Neural progenitor cell (in vitro differentiated cells): ENCODE measurements at regions not wholly inside any gene's neighbourhood (a gene's known extent, or its start where the extent isn't known, plus 50 kb on each side); places are given as distances from the start of the nearest gene placed in this dataset.

Experiments
- EZH2phosphoT487 ChIP-seq: fragments of 200-600 bp; sonication (generic); IDR thresholded peaks from 2 replicates; pipeline ENCODE4 v1.6.1; 2017; ENCODE audit warnings: antibody characterized with exemption
- TF ChIP-seq, protein P1 (sequence below): fragments of 200-600 bp; sonication (generic); IDR thresholded peaks from 2 replicates; pipeline ENCODE4 v1.5.1; 2017; ENCODE audit warnings: antibody characterized with exemption, mild to moderate bottlenecking

DNA sequence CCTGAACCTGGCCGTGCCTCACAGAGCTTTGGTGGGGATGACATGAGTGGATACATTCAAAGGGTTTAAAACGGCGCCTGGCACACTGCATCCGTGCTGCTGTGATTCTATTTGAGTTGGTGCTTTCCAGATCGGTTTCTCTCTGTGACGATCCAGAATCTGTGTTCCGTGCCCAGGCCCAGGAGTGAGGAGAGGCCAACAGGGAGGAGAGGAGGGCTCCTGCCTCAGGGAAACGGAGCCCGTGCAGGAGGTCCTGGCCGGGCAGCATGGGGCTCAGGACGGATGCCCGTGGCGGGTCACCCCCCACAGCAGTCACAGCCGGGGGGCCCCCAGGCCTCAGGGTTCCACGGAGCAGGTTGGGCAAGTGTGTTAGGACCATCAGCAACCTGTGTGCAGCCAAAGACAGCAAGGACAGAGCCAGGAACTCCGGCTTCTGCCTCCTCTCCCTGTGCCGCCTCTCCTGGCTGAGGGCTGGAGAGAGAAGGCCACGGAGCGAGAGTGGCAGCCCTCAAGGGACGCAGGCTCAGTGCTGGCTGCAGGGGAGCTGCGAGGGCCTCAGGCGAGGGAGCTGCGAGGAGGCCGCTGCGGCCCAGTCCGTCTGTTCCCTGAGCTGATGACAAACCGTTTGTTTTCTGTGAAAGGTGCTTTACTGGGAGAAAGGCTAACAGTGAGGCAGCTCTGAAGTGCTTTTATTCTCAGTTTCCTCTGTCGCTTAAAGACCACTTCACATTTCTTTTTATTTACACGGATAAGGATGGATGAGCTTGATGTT, 99.3 kb downstream of the METRNL start:
- TF ChIP-seq, protein P1, sequence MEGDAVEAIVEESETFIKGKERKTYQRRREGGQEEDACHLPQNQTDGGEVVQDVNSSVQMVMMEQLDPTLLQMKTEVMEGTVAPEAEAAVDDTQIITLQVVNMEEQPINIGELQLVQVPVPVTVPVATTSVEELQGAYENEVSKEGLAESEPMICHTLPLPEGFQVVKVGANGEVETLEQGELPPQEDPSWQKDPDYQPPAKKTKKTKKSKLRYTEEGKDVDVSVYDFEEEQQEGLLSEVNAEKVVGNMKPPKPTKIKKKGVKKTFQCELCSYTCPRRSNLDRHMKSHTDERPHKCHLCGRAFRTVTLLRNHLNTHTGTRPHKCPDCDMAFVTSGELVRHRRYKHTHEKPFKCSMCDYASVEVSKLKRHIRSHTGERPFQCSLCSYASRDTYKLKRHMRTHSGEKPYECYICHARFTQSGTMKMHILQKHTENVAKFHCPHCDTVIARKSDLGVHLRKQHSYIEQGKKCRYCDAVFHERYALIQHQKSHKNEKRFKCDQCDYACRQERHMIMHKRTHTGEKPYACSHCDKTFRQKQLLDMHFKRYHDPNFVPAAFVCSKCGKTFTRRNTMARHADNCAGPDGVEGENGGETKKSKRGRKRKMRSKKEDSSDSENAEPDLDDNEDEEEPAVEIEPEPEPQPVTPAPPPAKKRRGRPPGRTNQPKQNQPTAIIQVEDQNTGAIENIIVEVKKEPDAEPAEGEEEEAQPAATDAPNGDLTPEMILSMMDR: no peak
- no peak for TF ChIP-seq EZH2phosphoT487
